ENCODE measurements at regions not wholly inside any gene's neighbourhood (a gene's known extent, or its start where the extent isn't known, plus 50 kb on each side); places are given as distances from the start of the nearest gene placed in this dataset.
"Not testable (repeated sequence)": the region's sequence is repeated elsewhere in the genome, so short reads cannot be mapped to it uniquely, and the experiment has no call there.

DNA sequence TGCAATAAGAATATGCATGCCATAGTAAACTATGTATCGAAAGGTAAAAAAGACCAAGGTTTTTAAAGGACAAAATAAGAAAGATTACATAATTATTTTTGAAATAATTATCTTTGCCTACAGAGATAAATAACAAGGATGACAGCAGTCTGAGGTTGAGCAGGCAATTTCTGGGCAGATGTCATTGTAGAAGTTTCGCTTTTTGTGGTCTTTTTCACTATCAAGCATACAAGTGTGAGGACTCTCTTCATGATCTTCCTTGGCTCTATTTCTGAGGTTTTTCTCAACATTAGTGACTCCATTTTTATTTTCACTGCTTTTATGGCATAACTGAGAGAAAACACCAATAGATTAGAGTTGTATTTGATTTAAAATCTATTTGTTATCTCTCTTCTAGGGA lies 1337.9 kb upstream of the EPHA6 start:
- no peaks in the 10 kb centered on the region for H3K4me1 ChIP-seq (ENCODE audit: control insufficient read depth, insufficient read depth, low read length)
- intact Hi-C loops (cut with DNase I), result no loop called here
- H3K27me3 ChIP-seq (ENCODE audit: control insufficient read depth, insufficient read depth), result no peaks in the 10 kb centered on the region
- no peak overlapping the region for H3K27ac ChIP-seq (ENCODE audit: low read length)
- no peaks in the 10 kb centered on the region for H3K9me3 ChIP-seq (ENCODE audit: control insufficient read depth, low read length)
- 93% methylated on average over 2 of the region's 2 CpGs for WGBS
- H3K4me3 ChIP-seq (ENCODE audit: low read length), result no peak overlapping the region
- ATAC-seq, result no peak
- no peak for DNase-seq

DNA sequence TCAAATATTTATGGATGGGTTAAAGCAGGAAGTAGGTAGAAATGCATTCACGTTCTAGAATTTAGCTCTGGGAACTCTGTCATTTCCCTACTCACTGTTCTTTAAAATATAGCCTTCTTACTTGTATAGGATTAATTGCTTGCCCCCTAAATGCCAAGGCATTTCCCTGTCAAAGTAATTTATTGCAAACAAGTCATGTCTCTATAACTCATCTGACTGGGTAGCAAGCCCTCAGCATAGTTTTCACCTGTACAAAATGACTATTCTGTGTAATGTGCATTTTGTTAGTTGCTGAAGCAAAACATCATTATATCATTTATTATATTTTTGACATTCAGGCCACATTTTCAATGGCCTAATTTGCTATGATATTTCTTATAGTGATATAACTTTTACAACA lies 1308.2 kb upstream of the EPHA6 start:
- ATAC-seq (no peak), DNase-seq (no peak)
- Histone ChIP-seq H3K9me3 (ENCODE audit: control insufficient read depth, low read length) (no peaks in the 10 kb centered on the region), H3K4me3 (ENCODE audit: low read length) (no peak overlapping the region), H3K27ac (ENCODE audit: low read length) (no peak overlapping the region), H3K27me3 (ENCODE audit: control insufficient read depth, insufficient read depth) (no peaks in the 10 kb centered on the region), H3K4me1 (ENCODE audit: control insufficient read depth, insufficient read depth, low read length) (no peaks in the 10 kb centered on the region)
- intact Hi-C loops (cut with DNase I), result no loop called here
- WGBS, result 55% methylated on average over 1 of the region's 1 CpG

DNA sequence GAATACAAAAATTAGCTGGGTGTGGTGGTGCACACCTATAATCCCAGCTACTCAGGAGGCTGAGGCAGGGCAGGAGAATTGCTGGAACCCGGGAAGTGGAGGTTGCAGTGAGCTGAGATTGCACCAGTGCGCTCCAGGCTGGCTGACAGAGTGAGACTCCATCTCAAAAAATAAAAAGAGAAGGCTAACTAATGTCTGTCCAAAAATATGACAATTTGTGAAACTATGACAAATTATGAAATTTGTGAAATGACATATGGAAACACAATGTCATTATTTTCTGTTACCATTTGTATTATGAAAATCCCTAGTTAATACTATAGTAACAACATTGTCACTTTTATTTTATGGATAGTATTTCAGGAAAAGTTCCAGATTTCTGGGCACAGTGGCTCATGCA lies 1306.3 kb upstream of the EPHA6 start:
- H3K9me3 ChIP-seq (ENCODE audit: control insufficient read depth, low read length), result no peaks in the 10 kb centered on the region
- DNase-seq, result no peak
- no peaks in the 10 kb centered on the region for H3K27me3 ChIP-seq (ENCODE audit: control insufficient read depth, insufficient read depth)
- no peaks in the 10 kb centered on the region for H3K4me1 ChIP-seq (ENCODE audit: control insufficient read depth, insufficient read depth, low read length)
- H3K4me3 ChIP-seq (ENCODE audit: low read length), result no peak overlapping the region
- WGBS, result 91% methylated on average over 2 of the region's 2 CpGs
- ATAC-seq, result no peak
- H3K27ac ChIP-seq (ENCODE audit: low read length), result no peak overlapping the region
- intact Hi-C loops (cut with DNase I), result no loop called here

DNA sequence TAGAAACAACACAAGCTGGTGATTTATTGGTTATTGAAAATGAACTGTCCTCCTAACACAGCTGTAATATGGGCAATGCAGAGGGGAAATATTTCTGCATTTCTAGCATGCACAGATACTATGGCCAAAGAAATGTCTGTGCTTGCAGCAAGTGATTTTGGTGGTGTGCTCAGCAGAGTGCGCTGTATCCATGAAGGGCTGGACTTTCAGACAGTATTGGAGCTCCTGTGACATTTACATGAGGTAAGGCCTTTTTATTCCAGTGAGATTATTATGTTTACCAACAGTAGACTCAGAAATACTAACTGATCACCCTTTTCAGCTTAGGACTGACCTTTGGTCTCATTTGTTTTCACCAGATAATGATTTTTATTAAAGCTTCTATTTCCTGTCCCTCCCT lies 1302.6 kb upstream of the EPHA6 start:
- no peaks in the 10 kb centered on the region for H3K4me1 ChIP-seq (ENCODE audit: control insufficient read depth, insufficient read depth, low read length)
- no peaks in the 10 kb centered on the region for H3K27me3 ChIP-seq (ENCODE audit: control insufficient read depth, insufficient read depth)
- intact Hi-C loops (cut with DNase I), result no loop called here
- H3K4me3 ChIP-seq (ENCODE audit: low read length), result no peak overlapping the region
- 90% methylated on average over 1 of the region's 1 CpG for WGBS
- H3K9me3 ChIP-seq (ENCODE audit: control insufficient read depth, low read length), result no peaks in the 10 kb centered on the region
- ATAC-seq (no peak), DNase-seq (no peak)
- H3K27ac ChIP-seq (ENCODE audit: low read length), result no peak overlapping the region

DNA sequence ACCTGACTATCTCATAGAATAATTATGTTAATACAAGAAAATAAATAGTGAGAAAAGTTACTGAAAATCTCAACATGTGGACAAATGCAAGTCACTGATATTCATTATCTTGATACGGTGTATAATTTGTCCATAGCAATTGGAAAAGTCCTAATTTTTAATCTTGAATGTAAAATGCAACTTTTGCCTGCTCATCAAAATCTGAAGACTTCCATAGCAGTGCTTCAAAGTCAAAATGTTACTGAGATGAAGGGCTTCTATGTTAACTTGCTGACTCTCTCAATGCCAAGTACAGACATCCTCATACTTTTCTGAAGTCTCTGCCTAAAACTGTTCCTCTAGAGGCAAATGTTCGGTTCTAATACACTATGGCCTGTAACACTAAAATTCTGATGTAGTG lies 1300.1 kb upstream of the EPHA6 start:
- Histone ChIP-seq H3K4me3 (ENCODE audit: low read length) (no peak overlapping the region), H3K9me3 (ENCODE audit: control insufficient read depth, low read length) (no peaks in the 10 kb centered on the region), H3K27me3 (ENCODE audit: control insufficient read depth, insufficient read depth) (no peaks in the 10 kb centered on the region), H3K27ac (ENCODE audit: low read length) (no peak overlapping the region), H3K4me1 (ENCODE audit: control insufficient read depth, insufficient read depth, low read length) (no peaks in the 10 kb centered on the region)
- DNase-seq (no peak), ATAC-seq (no peak)
- WGBS, result 82% methylated on average over 2 of the region's 2 CpGs
- intact Hi-C loops (cut with DNase I), result no loop called here

DNA sequence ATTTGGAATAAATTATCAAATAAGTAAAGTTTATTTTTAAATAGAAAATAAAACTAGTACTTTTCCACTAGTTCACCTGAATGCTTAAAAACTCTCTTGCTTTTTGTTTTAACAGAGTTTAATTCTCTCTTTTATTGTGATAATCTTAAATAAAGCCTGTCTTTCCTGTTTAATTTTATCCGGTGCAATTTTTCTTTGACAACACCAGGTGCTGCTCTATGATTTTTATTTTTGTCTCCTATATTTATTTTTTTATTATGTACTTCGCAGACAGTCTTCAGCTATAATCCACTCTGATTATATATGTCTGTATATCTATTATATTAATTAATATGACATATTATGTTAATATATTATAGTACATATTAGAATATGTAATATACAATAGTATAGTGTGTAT lies 1293.0 kb upstream of the EPHA6 start:
- 86% methylated on average over 2 of the region's 2 CpGs for WGBS
- H3K4me1 ChIP-seq (ENCODE audit: control insufficient read depth, insufficient read depth, low read length), result no peaks in the 10 kb centered on the region
- intact Hi-C loops (cut with DNase I), result no loop called here
- H3K27ac ChIP-seq (ENCODE audit: low read length), result no peak overlapping the region
- no peaks in the 10 kb centered on the region for H3K27me3 ChIP-seq (ENCODE audit: control insufficient read depth, insufficient read depth)
- ATAC-seq (no peak), DNase-seq (no peak)
- no peak overlapping the region for H3K4me3 ChIP-seq (ENCODE audit: low read length)
- H3K9me3 ChIP-seq (ENCODE audit: control insufficient read depth, low read length), result no peaks in the 10 kb centered on the region

DNA sequence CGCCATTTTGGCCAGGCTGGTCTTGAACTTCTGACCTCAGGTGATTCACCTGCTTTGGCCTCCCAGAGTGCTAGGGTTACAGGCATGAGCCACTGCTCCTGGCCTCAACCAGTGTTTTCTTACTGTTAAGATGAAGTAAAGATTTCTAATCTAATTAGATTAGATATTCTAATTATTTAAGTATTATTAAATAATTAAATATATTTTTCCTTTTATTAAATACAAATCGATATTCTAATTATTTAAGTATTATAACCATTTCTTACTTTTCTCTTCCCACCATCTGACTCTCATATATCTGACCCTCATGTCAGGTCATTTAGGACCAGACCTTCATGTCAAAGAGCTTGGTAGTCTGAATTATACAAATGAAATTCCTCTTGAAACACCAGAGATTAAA lies 1291.9 kb upstream of the EPHA6 start:
- ATAC-seq (no peak), DNase-seq (no peak)
- no peak overlapping the region for H3K27ac ChIP-seq (ENCODE audit: low read length)
- intact Hi-C loops (cut with DNase I), result no loop called here
- H3K27me3 ChIP-seq (ENCODE audit: control insufficient read depth, insufficient read depth), result no peaks in the 10 kb centered on the region
- no peak overlapping the region for H3K4me3 ChIP-seq (ENCODE audit: low read length)
- no peaks in the 10 kb centered on the region for H3K9me3 ChIP-seq (ENCODE audit: control insufficient read depth, low read length)
- 92% methylated on average over 2 of the region's 2 CpGs for WGBS
- no peaks in the 10 kb centered on the region for H3K4me1 ChIP-seq (ENCODE audit: control insufficient read depth, insufficient read depth, low read length)

DNA sequence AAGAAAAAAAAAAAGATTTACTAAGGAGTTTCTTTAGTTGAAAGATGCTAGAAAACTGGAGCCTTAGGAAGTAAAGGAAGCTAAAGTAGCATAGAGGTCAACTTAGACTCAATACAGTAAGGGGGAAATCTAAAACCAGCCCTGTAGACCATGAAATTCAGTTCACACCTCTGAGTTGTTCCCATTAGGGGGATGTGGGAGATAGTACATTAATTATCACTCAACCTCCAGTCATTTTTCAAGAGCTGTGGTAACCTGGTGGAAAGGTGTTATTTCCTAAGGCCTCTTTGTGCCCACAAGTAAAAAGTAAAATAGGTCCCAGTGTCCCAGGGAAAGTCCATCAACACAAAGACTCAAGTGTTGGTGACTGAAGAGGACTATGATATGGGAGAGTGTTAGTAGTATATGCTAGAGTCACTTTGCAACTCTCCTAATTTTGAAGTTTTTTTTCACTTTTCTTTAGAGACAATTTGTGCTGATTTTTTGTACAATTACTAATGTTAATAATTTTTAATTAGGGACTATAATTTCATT lies 1274.4 kb upstream of the EPHA6 start:
- H3K27ac ChIP-seq (ENCODE audit: low read length), result no peak overlapping the region
- ATAC-seq (no peak), DNase-seq (no peak)
- no peaks in the 10 kb centered on the region for H3K4me1 ChIP-seq (ENCODE audit: control insufficient read depth, insufficient read depth, low read length)
- intact Hi-C loops (cut with DNase I), result no loop called here
- no peaks in the 10 kb centered on the region for H3K27me3 ChIP-seq (ENCODE audit: control insufficient read depth, insufficient read depth)
- no peak overlapping the region for H3K4me3 ChIP-seq (ENCODE audit: low read length)
- H3K9me3 ChIP-seq (ENCODE audit: control insufficient read depth, low read length), result no peaks in the 10 kb centered on the region

DNA sequence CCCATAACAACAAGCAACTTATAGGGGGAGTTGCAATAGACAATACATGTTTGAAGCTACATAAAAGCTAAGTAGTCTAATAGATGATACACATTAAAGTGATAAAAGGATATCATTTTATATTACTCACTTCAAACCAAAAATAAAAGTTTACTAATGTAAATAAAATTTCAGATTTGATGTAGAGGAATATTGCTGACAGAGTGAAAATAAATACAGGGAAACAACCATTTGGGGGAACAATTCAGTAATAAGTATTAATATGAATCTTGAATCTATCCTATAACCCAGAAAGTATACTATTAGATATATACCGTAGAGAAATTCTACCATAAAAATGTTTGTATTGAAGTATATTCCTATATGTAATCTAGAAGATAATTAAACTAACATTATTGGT lies 1248.9 kb upstream of the EPHA6 start:
- no peak overlapping the region for H3K27ac ChIP-seq (ENCODE audit: low read length)
- no peak overlapping the region for H3K4me3 ChIP-seq (ENCODE audit: low read length)
- H3K27me3 ChIP-seq (ENCODE audit: control insufficient read depth, insufficient read depth), result no peaks in the 10 kb centered on the region
- H3K4me1 ChIP-seq (ENCODE audit: control insufficient read depth, insufficient read depth, low read length), result no peaks in the 10 kb centered on the region
- WGBS, result 89% methylated on average over 1 of the region's 1 CpG
- H3K9me3 ChIP-seq (ENCODE audit: control insufficient read depth, low read length), result no peaks in the 10 kb centered on the region
- DNase-seq, result no peak
- no peak for ATAC-seq
- intact Hi-C loops (cut with DNase I), result no loop called here

DNA sequence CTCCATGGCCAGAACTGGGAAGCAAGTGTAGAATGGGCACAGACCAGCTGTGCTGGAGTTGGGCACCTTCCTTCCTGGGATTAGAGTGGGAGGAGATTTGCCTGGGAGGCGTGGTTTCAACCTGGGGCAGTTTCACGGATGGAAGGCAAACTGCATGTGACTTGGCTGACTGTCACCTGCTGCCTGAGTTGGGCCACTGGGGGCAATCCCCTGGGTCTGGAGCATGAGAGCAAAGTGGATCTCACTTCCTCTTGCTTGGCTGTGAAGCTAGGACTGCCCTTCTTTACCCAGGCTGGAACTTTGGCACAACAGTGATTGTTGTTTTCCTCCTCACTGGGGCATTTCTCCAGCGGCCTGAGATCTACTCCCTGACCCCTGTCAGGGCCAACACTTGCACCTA lies 1247.0 kb upstream of the EPHA6 start:
- H3K27ac ChIP-seq (ENCODE audit: low read length), result no peak overlapping the region
- no peak for DNase-seq
- H3K27me3 ChIP-seq (ENCODE audit: control insufficient read depth, insufficient read depth), result no peaks in the 10 kb centered on the region
- H3K4me1 ChIP-seq (ENCODE audit: control insufficient read depth, insufficient read depth, low read length), result no peaks in the 10 kb centered on the region
- H3K4me3 ChIP-seq (ENCODE audit: low read length), result no peak overlapping the region
- 70% methylated on average over 3 of the region's 3 CpGs for WGBS
- ATAC-seq, result no peak
- intact Hi-C loops (cut with DNase I), result no loop called here
- no peaks in the 10 kb centered on the region for H3K9me3 ChIP-seq (ENCODE audit: control insufficient read depth, low read length)

DNA sequence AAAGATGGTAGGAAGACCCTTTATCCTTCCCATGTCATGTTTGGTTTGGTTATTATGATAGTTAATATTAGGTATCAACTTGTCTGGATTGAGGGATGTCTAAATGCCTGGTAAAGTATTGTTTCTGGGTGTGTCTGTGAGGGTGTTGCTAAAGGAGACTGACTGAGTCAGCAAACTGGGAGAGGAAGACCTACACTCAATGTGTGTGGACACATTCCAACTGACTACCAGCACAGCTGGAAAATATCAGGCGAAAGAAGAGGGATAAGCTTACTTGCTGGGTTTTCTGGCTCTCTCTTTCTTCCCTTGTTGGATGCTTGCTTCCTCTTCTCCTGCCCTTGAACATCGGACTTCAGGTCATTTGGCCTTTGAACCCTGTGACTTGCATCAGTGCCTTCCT lies 1227.6 kb upstream of the EPHA6 start:
- Histone ChIP-seq H3K4me1 (ENCODE audit: control insufficient read depth, insufficient read depth, low read length) (no peaks in the 10 kb centered on the region), H3K27me3 (ENCODE audit: control insufficient read depth, insufficient read depth) (no peaks in the 10 kb centered on the region), H3K9me3 (ENCODE audit: control insufficient read depth, low read length) (no peaks in the 10 kb centered on the region), H3K4me3 (ENCODE audit: low read length) (no peak overlapping the region), H3K27ac (ENCODE audit: low read length) (no peak overlapping the region)
- 53% methylated on average over 2 of the region's 2 CpGs for WGBS
- DNase-seq (no peak), ATAC-seq (no peak)
- intact Hi-C loops (cut with DNase I), result no loop called here

DNA sequence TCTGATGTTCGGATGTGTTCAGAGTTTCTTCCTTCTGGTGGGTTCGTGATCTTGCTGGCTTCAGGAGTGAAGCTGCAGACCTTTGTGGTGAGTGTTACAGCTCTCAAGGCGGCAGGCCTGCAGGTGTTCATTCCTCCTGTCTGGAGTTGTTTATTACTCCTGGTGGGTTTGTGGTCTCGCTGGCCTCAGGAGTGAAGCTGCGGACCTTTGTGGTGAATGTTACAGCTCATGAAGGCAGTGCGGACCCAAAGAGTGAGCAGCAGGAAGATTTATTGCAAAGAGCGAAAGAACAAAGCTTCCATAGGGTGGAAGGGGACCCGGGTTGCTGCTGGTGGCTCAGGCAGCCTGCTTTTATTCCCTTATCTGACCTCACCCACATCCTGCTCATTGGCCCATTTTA lies 1226.8 kb upstream of the EPHA6 start:
- intact Hi-C loops (cut with DNase I); H3K27ac ChIP-seq (ENCODE audit: low read length); DNase-seq; ATAC-seq; H3K9me3 ChIP-seq (ENCODE audit: control insufficient read depth, low read length); H3K4me1 ChIP-seq (ENCODE audit: control insufficient read depth, insufficient read depth, low read length); H3K4me3 ChIP-seq (ENCODE audit: low read length); H3K27me3 ChIP-seq (ENCODE audit: control insufficient read depth, insufficient read depth): not testable (repeated sequence)
- WGBS, result 74% methylated on average over 8 of the region's 8 CpGs
